ENCODE measurements at regions not wholly inside any gene's neighbourhood (a gene's known extent, or its start where the extent isn't known, plus 50 kb on each side); places are given as distances from the start of the nearest gene placed in this dataset.

GRCh38 chr5:40400245-40400644, 279.5 kb upstream of the PTGER4 start:
- TF ChIP-seq CTCF (IDR thresholded peaks at IDR 0.05) = no peak

GRCh38 chr5:40399349-40399748, 280.4 kb upstream of the PTGER4 start:
- TF ChIP-seq CTCF (IDR thresholded peaks at IDR 0.05) = no peak

- TF ChIP-seq CTCF (IDR thresholded peaks at IDR 0.05) = no peak
Observed at GRCh38 chr5:40397976-40398375, 281.7 kb upstream of the PTGER4 start.

GRCh38 chr5:40397091-40397490, 282.6 kb upstream of the PTGER4 start:
- no peak for TF ChIP-seq CTCF (IDR thresholded peaks at IDR 0.05)

- TF ChIP-seq CTCF (IDR thresholded peaks at IDR 0.05) = no peak
Observed at GRCh38 chr5:40396317-40396716, 283.4 kb upstream of the PTGER4 start.

- no peak for TF ChIP-seq CTCF (IDR thresholded peaks at IDR 0.05)
Observed at GRCh38 chr5:40395251-40395650, 284.5 kb upstream of the PTGER4 start.

GRCh38 chr5:40394698-40395097, 285.0 kb upstream of the PTGER4 start:
- TF ChIP-seq CTCF (IDR thresholded peaks at IDR 0.05) = no peak

- TF ChIP-seq CTCF (IDR thresholded peaks at IDR 0.05) = no peak
Observed at GRCh38 chr5:40391642-40392041, 288.1 kb upstream of the PTGER4 start.
